Neural cell (in vitro differentiated cells): ENCODE measurements at regions not wholly inside any gene's neighbourhood (a gene's known extent, or its start where the extent isn't known, plus 50 kb on each side); places are given as distances from the start of the nearest gene placed in this dataset.

Source experiments
- CTCF ChIP-seq: fragments of 450-650 bp; IDR thresholded peaks from 2 replicates; pipeline ENCODE4 v1.5.1; 2014; ENCODE audit warnings: antibody characterized with exemption, mild to moderate bottlenecking, moderate library complexity; ENCODE audit not compliant: poor library complexity, severe bottlenecking
- EP300 ChIP-seq: fragments of 450-650 bp; conservative IDR thresholded peaks from 2 replicates; pipeline ENCODE4 v1.6.1; 2014; ENCODE audit warnings: antibody characterized with exemption, mild to moderate bottlenecking, moderate library complexity; ENCODE audit not compliant: poor library complexity, severe bottlenecking
- EZH2 ChIP-seq: fragments of 200-600, 300-800 bp; shearing (Covaris generic), sonication (generic); IDR thresholded peaks from 2 replicates; pipeline ENCODE4 v1.6.1; 2014; ENCODE audit warnings: antibody characterized with exemption, low read length, borderline replicate concordance, mild to moderate bottlenecking; ENCODE audit not compliant: insufficient read depth, poor library complexity, severe bottlenecking
- RAD21 ChIP-seq: fragments of 450-650 bp; conservative IDR thresholded peaks from 2 replicates; pipeline ENCODE4 v1.6.1; 2014; ENCODE audit warnings: antibody characterized with exemption, mild to moderate bottlenecking, moderate library complexity
- REST ChIP-seq: IDR thresholded peaks from 2 replicates; pipeline ENCODE4 v1.6.1; 2012; ENCODE audit warnings: borderline replicate concordance
- SMC3 ChIP-seq: fragments of 450-650 bp; conservative IDR thresholded peaks from 2 replicates; pipeline ENCODE4 v1.6.1; 2014; ENCODE audit warnings: antibody characterized with exemption, mild to moderate bottlenecking, moderate library complexity; ENCODE audit not compliant: poor library complexity

GRCh38 chr2:5369510-5369909 is 322.7 kb upstream of the SOX11 start:
- TF ChIP-seq REST (no peak), CTCF (no peak), EP300 (no peak), RAD21 (no peak), EZH2 (no peak), SMC3 (no peak)
